Activated CD4-positive, CD25-positive, alpha-beta regulatory T cell treated with anti-CD3 and anti-CD28 coated beads, Interleukin-2, amount 50 U/mL, for 16 hours (primary cell): ENCODE measurements at regions not wholly inside any gene's neighbourhood (a gene's known extent, or its start where the extent isn't known, plus 50 kb on each side); places are given as distances from the start of the nearest gene placed in this dataset.
"Not testable (repeated sequence)": the region's sequence is repeated elsewhere in the genome, so short reads cannot be mapped to it uniquely, and the experiment has no call there.

Experiments
- DNase-seq: peaks from one replicate; pipeline ENCODE4 v3.0.0-alpha.2; 2020; ENCODE audit warnings: low read depth, low spot score

DNA sequence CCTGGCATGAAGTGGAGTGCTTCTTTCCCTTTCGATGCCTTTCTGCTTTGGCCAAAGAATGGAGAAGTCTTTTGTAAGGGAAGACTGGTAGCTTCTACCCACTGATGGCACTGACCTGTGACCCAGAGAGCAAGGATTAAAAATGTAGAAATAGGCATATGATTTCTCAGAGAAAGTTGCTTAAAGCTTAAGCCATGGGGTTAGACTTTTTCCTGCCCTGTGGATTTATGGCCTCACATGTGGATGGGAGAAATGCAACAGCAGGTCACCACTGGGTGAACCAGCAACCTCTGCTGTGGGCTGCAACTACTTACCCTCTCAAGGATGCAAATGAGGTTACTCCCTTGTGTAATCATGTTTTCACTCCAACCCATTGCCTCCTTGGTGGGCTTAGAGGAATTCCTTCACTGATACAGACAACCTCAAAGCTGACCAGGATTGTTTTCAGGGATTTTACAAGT lies 86.7 kb upstream of the CDC42EP3 start:
- DNase-seq = not testable (repeated sequence)

DNA sequence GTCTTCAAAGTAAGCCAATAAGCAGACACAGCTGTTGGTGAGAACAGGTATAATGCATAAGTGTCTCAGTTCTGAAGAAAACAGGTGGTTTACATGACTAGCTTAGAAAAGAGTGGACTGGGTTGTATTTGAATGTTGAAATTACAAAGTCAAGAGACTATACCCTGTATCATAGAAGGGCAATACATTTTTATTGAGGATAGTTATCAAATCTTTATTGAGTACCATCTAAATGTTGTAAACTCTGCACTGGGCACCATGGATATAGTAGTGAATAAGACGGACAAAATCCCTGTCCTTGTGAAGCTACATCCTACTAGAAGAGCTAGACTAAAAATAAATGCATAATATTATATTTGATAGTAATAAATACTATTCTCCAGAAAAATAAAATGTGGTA lies 88.5 kb upstream of the CDC42EP3 start:
- DNase-seq = not testable (repeated sequence)

DNA sequence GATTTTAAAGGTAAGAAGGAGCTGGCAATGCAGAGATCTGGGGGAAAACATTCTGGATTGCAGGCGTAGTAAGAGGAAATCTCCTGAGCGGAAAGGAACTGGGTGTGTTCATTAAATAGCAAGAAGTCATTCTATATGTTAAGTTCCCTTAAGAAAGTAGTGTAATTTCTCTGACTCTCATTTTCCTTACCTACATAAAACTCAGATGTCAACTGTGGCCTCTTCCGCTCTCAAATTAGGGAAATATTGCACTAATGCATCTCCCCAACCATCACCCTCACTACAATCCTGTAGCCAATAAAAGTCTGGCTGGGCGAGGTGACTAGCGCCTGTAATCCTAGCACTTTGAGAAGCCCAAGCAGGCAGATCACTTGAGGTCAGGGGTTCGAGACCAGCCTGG lies 89.0 kb upstream of the CDC42EP3 start:
- no peak for DNase-seq

DNA sequence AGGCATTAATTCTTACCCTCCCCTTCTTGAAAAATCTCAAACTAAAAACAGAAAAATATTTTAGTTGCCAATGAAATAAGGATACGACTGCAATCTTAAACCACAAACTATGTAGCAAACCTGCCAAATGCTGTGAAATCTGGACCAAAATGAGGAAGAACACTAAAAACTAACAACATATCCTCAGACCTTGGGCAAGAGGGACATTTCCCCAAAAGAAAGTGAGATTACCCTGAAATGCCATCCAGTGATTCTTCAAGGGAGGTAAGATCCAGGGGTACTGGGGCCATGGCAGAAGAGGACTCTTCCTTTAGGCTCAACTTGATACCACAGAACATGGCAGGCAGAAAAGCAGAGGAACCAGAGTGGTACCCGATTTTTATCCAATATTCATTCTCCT lies 90.8 kb upstream of the CDC42EP3 start:
- not testable (repeated sequence) for DNase-seq

DNA sequence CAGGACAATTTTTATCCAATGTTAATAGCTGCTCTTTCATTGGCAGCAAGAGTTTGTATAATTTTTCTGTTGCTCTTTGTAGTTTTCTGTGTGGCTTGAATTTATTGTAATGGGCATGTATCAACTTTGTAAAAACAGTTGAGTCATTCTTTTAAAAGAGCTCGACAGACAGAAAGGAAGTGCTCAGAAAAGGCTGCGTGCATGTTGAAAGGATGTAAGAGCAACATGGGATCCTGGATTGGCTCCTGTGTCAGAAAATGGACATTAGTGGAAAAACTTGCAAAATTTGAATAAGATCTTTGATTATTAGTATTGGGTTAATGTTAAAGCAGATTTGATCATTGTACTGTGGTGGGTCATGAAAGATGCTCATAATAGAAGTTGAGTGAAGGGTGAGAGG lies 93.3 kb upstream of the CDC42EP3 start:
- DNase-seq = no peak

DNA sequence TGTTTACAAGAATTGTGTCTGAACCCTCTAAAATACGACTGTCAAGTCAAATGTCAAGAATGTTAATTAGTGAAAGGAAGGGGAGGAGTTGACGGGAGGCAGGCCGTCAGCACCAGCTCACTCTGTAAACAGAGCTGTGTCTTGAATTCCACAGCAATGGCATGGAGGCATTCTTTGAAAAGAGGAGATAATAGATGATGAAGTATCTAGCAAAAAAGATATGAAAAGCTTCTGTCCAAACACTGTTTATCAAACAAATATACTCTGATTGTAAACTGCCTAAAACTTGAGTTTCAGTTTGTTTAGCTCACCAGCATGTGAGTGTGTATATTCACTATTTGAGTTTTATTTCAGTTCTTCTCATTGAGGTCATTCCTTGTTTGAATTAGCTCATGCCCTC lies 94.7 kb upstream of the CDC42EP3 start:
- no peak for DNase-seq

DNA sequence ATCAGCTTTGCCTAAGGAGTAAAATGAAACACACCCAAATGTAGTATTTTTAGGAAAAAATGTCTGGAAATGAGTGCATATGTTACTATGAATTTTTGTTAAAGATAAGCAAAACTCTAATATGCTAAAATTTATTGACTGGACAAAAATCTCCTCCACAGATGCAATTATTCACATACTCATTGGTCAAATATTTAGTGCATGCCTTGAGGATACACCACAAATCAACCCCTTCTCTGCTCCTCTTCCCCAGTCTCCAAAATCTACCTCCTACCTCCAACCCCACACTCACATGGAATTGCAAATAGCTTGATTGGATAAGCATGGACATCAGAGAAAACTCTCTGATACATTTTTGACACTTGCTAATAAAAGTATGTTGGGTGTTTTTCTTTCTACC lies 95.6 kb upstream of the CDC42EP3 start:
- no peak for DNase-seq

DNA sequence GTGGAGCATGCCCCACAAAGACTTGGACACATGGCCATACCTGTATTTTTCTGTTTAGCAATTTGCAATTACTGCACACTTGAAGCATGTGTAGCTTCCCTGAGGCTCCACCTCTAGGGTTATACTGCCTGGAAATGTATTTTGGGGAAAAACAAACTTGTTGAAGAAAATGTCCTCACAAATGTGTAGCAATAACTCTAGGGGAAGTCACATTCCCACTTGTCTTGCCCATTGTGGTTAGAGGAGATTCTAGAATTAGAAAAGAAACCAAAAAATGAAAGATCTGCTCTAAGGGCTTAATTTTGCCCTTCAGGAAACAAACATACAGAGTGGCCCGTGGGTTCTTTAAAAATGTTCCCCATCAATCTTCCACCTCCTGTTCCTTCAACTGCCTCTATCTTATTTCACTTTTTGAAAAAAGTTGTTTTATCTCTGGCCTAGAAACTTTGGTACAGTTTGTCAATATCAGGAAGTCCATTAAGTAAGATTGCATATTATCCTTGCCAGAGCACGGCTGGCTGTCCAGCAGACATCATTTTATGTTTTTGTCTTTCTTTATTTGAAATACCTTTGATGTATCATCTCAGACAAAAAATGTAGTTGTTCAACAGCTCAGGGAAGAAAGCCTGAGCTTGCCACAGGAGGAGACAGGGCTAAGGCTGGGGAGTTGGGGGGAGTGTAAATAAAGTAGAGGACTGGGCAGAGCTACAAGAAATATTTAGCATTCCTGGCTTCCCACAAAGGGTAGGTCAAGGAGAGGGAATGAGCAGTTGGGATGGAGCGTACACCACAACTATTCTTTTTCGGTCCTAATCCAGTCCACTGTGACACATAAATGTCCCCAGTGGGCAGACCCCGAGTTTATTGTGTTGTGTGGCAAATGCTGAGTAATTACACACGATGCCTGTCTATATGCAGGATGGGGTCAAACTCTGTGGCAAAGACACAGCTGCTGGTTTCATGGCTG lies 96.8 kb upstream of the CDC42EP3 start:
- DNase-seq = no peak

DNA sequence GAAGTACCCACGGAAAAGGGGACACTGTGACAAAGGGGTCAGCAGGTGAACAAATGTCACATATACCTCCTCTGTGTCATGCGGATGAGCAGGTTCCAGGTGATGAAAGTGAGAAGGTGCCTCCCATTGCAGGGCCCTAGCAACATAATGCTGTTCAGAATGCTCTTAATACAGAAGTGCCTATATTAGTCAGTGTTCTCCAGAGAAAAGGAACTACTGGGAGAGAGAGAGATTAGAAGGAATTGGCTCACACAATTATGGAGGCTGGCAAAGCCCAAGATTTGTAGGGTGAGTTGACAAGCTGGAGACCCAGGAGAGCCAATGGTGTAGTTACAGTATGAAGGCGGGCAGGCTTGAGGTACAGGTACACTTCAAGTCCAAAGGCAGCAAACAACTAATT lies 98.1 kb upstream of the CDC42EP3 start:
- DNase-seq = no peak

DNA sequence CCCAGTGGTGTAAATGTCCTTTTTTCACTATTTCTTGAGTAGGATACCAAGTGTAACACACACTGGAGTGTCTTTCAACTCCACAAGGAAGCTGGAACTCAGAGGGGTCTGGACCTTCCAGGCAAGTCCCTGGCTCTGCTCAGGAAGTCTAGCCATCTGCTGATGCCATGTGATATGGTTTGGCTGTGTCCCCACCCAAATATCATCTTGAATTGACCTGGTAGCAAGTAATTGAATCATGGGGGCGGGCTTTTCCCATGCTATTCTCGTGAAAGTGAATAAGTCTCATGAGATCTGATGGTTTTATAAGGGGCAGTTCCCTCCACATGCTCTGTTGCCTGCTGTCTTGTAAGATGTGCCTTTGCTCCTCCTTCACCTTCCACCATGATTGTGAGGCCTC lies 99.4 kb upstream of the CDC42EP3 start:
- no peak for DNase-seq

DNA sequence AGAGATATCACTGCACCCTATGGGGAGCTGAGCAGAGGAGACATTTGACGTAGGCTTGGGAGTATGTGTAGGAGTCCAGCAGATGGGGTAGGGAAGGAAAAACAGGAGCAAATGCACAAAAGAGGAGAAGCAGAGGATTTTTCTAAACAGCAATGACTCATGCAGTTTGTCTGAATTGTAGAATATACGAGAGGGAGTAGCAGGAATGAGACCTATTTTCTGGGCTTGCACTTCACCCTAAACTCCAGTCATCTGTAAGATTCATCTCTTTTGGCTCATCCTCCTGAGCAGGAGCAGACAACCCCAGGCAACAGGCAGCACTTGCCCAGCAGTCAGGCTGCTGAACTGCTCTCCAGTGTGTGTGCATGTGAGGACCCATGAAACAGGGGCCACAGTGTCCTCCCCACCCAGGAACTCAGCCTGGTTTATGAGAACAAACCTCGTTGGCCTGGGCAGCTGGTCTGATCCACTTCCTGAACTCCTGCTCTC lies 100.2 kb upstream of the CDC42EP3 start:
- no peak for DNase-seq

DNA sequence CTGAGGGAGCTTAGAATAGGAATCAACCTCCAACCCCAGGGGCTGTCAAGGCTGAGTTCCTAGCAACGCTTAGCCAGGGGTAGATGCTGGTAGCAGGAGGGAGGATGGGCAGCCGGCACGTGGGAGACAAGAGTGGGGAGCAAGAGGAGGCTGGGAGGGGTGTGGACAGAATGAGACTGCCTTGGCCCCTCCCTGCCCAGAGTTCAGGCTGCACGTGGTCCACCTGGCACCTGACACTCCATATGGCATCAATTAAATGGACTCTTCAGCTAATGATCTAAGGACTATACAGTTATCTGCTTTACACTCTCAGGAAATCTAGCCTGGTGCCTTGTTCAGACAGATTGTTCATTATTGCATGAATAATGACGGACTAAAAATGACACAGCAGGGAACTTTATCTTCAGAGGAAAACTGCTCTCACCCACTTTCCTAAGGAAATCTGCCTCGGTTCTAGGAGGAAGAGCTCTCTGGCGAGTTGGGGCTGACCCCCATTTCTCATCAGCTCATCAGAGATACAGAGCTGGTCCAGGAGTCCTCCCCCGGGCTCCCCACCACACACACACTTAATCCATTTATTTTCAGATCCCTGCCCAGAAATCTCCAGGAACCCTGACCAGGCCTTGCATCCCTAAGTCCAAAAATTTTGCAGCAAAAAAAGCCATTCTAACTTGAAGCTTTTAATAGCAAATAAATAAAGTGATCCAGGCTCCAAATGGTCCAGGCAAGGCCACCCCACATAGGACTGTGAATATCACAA lies 102.1 kb upstream of the CDC42EP3 start:
- DNase-seq = no peak

DNA sequence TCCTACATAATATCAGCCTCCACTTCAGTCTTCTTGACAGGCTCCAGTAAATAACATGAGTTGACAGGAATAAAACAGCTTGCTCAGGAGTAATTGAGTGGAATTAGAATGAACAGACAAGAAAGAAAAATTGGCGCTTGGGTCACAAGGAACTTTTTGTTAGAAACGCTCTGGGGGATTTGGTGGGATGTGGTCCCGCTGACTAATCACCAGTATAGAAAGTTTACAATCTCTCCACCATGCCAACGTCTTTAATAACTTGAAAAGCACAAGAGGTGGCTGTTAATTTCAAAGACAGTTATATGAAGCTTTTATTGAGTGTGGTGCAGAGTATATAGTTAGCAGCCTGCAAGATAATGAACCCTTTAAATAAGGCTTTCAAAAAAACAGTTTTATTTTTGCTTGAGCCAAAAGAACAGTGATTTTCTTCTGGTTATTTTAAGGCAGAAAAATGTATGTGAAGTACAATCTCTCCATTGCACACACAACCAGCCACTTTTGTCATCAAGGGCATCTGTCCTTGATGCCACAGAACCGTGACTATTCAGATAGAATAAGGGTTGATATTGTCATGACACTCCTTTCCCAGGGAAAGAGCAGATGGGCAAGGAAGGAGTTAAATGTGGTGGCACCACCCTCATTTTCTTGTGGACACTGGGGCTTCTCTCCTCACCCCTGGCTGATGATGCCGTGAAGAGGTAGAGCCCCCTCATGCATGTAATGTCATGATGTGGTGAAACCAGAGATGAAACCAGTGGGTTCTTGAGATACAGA lies 102.9 kb upstream of the CDC42EP3 start:
- DNase-seq = not testable (repeated sequence)

DNA sequence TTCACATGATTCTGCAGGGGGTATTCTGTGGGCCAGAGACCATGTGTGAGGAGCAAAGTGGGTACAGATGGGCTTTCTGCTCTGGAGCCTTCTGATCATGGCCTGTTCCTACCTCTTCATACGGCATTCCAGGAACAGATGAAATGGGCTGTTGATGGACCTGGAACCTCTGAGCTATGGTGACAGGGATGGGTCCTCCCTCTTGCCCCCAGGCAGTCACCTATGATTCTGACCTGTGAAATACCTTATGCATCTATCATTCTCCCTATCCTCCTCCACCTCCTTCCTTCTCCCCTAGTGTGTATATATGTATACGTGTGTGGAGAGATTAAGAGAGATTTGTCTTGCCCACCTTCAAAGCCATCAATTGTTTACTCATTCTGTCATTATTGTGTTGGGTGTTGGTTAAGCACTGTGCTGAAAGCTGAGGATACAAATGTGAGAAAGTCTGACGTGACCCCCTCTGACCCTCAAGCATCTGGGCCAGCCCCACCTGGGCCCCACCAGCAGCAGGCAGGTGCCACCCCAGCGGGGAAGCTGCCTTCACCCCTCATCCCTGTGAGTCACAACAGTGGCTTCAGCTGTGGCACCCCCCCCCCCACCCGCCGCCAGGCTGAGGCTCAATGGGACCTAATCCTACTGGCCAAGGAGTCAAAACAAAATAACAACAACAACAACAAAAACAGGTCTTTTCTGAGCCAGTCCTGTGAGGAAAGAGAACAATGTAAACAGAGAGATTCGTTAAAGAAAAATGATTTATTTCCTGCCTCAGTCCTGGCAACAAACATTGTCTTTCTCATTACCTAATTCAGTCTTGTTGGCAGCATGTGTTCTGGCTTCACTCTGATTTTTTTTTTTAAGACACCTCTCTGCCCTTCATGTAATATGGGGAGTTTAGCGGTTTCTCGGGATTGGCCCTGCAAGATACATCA lies 103.8 kb upstream of the CDC42EP3 start:
- DNase-seq = no peak

DNA sequence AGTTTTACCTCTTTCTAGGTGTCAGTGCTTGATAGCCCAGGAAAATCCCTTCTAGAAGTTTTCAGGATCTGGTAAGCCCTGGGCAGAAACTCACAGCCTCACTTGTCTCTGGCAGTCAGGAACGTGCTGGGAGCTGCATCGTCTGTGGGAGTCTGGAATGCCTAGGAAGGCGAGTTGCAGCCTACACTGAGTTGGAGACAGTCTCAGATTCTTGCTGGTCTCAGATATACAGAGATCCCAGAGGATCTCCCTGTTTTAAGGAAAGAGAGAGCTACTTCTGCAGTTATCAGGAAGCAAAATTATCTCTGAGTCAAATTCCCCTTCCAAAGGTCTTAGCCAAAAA lies 104.4 kb upstream of the CDC42EP3 start:
- DNase-seq = no peak

DNA sequence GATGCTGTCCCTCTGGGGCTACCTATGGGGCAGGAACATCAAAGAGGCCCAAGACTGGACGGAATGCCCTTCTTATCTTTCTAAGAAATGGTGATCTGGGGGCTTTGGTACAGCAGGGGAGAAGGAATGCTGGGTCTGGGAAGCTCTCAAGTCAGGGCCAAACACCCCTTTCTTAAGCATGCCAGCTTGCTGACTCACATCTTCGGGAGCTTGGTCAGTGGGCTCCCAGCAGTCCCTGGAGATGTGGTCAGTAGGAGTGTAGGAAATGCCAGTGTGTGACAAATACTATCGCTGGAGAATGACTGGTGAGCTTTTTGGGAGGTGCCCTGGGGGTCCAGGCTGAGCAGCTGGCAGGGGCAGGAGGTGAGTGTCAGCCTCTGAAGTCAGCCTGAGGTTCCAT lies 105.0 kb upstream of the CDC42EP3 start:
- no peak for DNase-seq

DNA sequence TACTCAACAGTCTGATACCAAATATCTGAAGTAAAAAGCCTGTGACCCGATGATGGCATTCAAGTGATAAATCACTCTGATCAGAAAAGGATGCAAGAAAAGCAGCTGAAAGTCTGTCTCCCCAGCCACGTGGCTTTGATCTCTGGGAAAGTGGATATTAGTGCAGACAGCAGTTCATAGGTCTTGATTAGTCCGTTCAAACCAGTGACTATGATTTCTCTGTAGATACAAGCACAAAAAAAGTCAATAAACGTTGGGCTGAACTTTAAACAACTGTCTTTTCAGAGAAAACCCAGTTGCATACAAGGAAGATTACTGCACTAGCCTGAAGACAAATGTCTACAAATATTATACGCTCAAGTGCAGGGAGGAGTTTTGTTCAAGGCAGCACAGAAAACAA lies 107.7 kb upstream of the CDC42EP3 start:
- no peak for DNase-seq

DNA sequence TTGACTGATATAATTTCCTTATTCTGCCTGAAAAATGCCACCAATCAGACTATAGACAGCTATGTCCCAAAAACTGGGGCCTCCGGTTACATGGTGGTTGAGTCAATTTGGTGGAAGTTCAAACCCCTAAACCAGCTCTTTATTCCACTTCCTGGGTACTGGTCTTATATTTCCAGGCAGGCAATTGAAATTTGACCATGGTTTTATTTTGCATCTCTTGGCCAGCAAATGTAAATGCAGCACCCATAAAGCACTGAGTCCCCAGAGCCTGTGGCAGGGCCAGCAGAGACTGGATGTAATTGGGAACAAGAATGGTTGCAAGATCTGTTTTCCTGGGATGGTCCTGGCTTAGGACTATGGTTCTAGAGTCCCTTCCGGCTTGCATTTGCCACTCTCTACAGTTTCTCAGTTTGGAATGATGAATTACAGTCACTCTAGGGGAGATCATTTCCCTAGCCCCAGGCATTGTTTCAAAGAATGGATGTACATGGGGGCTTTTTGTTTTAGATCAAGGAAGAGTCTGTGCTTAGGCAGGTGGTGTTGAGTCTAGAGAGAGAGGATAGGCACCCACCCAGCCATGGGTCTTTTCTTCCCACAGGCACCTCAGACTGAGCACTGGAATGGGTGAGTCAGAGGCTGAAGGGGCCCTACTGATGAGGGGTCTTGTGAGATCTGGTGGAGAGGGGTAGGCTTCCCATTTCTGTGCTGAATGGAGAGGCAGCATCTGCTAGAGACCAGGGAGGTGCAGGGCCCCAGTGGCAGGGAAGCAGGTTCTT lies 108.4 kb upstream of the CDC42EP3 start:
- no peak for DNase-seq

DNA sequence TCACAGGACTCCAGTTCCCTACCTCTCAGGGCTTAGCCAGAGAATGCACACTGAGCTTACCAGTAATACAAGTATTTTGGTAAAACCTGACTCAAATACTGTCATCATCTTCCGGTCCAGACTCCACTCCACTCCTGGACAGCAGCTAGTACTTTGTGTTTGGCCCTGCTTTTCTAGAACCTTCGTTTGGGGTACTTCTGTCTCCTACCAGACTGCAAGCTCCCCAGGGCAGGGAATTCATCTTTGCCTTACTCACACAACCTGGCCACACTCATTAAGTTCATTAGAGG lies 108.9 kb upstream of the CDC42EP3 start:
- no peak for DNase-seq

DNA sequence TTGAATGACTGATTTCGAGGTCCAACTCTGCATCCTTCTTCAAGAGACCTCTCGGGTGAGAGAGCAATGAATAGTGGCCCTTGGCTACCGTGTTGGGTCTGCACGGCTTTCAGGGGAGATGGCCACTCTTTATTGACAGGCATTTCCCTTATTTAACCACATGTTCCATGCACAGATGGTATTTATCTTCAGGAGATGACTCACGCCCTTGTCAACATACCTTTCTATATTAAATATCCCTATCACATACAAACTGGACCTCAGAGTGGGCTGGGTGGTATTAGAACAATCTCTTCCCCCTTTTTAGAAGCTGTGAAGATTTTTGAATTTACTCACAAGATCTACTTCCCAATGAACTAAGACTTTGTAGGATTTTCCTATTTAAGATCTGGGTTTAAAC lies 109.6 kb upstream of the CDC42EP3 start:
- DNase-seq = no peak
